Effector CD8-positive, alpha-beta T cell (primary cell): ENCODE measurements at regions not wholly inside any gene's neighbourhood (a gene's known extent, or its start where the extent isn't known, plus 50 kb on each side); places are given as distances from the start of the nearest gene placed in this dataset.
"Not testable (repeated sequence)": the region's sequence is repeated elsewhere in the genome, so short reads cannot be mapped to it uniquely, and the experiment has no call there.

ENCODE experiments used
- DNase-seq: peaks from one replicate; lab custom pipeline; 2025; lab: John Stamatoyannopoulos, UW

DNA sequence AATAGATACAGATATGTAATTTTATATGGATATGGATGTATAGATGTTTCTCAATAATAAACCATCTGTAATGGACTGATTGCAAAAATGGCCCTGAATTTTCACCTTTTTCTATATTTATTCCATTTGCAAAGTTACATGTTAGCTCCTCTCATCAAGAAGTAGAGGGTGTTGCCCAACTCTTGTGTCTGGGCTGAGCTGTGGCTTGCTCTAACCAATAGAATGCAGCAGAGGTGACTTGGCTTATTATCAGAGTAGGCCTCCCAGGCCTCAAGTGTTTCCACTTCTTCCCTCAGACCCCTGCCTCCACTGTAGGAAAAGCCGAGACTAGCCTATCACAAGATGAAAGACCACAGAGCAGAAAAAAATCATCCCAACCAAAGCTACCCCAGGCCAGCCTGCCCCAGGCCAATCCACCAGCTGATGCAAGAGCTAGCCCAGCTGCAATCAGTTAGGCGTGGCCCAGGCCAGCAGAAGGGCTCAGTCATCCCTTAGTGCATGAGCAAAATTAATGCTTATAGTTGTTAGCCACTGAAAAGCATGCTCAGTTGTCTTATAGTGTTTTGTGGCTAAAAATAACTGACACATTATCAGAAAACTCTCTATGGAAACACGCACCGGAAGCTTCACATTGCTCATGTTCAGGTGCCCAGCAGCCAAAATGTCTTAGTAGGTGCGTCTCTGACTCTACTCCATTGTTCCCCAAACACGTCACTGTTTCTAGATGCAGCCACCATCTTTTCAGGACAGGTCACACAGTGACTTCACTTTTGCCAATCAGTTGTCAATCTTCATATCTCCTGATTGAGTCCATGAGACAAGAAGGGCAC, 464.0 kb downstream of the FBXO15 start:
- no peak for DNase-seq

- no peak for DNase-seq
Measured at GRCh38 chr18:73681912-73682311, 465.7 kb downstream of the FBXO15 start.

DNA sequence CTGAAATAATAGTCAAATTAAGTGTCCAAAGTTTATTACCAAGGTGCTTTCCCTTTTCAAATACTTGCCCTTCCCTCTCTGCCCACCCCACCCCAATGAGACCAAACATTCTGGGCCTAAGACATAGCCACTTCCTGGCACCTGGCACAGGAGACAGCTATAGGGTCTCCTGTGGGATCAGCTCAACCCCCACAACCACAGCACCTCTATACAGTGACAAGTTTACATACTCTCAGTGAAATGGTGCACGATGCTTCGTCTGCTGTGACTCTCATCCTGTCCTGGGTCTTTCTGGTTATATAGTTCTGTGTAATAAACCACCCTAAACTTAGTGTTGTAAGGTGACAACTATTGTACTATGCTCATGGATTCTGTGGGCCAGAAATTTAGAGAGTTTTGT, 466.2 kb downstream of the FBXO15 start:
- DNase-seq, result no peak

- no peak for DNase-seq
Measured at GRCh38 chr18:73679941-73680712, 467.5 kb downstream of the FBXO15 start.

DNA sequence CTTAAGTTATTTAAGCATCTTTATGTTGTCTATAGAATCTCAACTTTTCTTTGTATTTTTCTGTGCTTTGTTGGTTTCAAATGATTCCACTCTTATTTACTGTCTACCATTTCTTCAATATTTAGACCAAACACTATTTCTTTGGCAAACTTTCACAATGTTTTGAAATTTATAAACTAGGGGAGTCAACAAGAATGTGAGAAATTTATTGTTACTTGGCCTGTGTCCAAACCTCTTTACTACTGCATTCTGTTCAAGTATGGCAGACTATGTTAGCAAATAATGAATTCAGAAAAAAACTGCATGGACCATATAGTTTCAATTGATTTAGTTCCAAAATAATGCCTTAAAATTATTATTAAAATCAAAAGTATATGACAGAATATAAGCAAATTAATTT, 470.2 kb downstream of the FBXO15 start:
- no peak for DNase-seq

- no peak for DNase-seq
Measured at GRCh38 chr18:73674125-73674865, 473.3 kb downstream of the FBXO15 start.

GRCh38 chr18:73671480-73671879, 476.2 kb downstream of the FBXO15 start:
- DNase-seq, result not testable (repeated sequence)

- no peak for DNase-seq
Measured at GRCh38 chr18:73670524-73670923, 477.1 kb downstream of the FBXO15 start.

- no peak for DNase-seq
Measured at GRCh38 chr18:73670039-73670438, 477.6 kb downstream of the FBXO15 start.

- no peak for DNase-seq
Measured at GRCh38 chr18:73669297-73669696, 478.3 kb downstream of the FBXO15 start.

GRCh38 chr18:73668051-73668450, 479.6 kb downstream of the FBXO15 start:
- DNase-seq, result no peak

DNA sequence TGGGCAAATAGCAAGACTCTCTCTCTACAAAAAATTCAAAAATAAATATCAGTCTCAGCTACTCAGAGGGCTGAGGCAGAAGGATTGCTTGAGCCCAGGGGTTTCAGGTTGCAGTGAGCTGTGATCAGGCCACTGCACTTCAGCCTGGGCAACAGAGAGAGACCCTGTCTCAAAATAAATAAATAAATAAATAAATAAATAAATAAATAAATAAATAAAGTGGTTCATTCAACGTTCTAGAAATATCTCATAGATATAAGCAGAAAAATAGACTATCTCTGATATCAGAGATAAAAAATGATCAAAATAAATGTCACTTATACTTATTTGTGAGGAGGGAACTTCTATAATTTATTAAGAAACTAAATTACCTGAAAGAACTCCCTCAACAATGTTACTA, 480.9 kb downstream of the FBXO15 start:
- DNase-seq, result no peak

DNA sequence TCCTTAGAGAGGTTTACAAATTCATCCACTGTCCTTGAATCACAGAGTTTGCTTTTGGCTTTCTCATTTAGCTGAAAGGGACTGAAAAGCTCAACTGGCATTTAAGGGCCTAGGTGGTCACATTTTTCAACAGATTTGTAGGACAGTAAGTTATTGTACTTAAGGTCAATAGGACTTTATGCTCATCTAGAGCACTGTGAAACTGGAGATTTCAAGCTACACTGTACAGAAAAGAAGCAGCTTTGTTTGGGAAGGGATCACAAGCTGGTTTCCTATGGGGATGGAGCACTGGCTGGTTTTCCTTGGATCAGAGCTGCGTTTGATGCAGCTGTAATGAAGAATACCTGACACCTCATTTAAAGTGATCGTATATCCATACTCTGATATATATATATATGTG, 482.7 kb downstream of the FBXO15 start:
- DNase-seq, result no peak

DNA sequence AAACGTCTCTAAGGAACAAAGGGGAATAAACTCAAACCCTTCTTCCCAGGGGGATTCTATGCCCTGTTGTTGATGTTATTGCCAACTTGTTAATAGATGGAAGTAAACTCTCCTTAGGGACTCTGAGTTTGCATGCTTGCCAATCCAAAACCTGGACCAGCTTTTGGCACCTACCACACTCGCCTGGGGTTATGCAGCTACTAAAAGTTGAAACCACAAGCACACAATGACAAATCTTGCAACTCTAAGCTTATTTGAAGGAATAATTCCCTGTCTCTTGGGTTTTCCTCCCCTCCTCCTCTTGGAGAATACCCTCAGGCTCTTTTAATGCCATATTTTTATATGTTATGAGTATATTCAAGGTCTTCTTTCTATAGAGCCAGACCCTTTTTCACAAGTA, 484.1 kb downstream of the FBXO15 start:
- DNase-seq, result no peak

DNA sequence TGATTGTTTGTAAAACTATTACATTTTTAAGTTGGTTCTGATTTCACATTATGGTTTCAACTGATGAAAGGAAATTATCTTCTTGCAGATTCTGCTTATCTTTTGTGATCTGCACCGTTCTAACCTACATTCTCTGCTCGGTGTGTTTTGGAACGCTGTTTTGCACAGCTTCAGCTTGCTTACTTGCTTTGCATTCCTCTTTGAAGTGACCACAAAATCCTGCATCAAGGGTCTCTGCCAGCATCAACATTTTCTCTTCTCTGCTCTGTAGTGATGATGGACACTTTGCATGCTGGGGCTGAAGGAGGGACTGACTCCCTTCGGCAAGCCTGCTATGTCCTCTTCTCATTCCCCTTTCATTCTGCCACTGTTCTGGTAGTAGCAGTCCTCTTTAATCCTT, 485.2 kb downstream of the FBXO15 start:
- DNase-seq, result no peak

DNA sequence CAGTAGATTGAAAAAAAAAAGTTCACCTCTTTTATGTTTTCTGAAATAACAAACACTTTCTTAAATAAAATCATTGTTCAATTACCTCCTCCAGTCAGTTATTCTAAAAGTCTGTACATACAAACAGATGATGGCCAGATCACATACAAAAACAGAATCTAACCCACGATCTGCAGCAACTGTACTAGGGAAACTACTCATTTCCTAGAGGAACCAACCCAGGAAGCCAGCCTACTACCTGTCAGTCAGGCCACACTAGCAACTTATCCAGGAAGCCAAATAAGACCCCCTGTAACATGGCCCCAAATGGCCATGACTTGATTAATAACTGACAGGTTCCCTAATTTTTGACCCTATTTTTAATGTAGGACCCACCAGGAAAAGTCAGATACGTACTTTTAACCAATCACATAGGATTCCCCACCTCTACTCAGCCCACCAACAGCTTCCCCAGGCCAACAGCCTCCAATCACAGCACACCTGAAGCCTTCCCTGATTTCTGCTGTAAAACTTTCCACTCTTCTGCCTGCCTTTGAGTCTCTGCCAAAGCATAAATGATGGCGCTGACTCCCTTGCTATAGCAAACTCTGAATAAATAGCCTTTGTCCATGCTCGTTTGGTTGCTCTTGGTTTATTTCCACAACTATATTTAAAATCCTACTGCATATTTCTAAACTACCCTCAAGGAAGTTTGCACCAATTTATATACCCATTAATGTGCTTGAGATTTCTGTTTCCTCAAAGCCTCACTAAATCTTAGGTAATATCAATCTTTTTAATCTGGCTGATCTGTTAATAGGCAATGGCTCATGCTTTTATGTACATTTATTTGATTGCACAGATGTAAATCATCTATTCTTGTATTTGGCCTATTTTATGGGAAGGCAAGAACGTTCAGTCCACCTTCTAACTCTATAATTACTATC, 486.4 kb downstream of the FBXO15 start:
- DNase-seq, result no peak

DNA sequence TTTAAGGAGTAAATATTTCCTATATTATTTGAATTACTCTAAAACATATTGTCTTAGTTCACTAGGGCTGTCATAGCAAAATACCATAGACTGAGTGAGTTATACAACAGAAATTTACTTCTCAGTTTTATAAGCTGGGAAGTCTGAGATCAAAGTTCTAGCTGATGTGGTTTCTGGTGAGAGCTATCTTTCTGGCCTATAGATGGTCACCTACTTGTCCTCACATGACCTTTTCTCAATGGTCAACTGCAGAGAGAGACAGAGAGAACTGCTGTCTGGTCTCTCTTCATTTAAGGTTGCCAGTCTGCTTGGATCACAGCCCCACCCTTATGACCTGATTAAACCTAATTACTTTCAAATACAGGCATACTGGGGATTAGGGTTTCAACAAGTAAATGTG, 490.9 kb downstream of the FBXO15 start:
- no peak for DNase-seq

GRCh38 chr18:73653827-73654226, 493.8 kb downstream of the FBXO15 start:
- no peak for DNase-seq

DNA sequence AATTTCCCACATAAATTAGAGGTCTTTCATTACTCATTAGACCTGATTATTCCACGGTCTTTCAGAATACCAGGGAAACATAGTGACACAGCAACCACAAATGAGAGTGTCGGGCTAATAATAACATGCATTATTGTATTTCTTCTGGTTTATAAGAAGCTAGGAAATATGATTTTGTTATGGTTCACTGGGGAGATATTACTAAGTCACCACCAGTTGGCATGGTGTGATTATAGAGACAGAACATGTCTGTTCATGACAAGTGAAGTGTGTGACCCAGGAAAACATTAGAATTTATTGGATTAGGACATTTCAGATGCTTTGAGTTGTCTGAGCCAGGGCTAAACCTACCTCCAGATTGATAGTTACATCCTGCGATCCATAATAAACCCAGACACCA, 494.4 kb downstream of the FBXO15 start:
- no peak for DNase-seq

GRCh38 chr18:73647391-73647790, 500.2 kb downstream of the FBXO15 start:
- DNase-seq, result no peak

DNA sequence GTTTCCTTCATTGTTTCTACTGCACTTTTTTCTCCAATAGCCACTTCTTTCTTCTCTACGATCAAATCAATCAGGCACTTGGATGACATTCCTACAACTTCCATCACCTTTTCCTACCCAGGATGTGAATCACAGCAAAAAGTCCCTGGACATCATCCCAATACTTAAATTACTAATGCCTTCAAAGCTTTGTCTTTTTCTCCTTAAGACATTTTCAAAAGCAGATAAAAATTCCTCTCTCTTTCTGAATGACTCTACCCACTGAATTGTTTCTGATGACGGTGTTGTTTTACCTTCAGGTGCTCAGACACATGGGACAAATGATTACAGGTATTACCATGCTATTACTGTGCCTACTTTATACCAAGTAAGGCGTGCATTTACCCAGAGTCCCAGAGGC, 500.9 kb downstream of the FBXO15 start:
- DNase-seq, result no peak

DNA sequence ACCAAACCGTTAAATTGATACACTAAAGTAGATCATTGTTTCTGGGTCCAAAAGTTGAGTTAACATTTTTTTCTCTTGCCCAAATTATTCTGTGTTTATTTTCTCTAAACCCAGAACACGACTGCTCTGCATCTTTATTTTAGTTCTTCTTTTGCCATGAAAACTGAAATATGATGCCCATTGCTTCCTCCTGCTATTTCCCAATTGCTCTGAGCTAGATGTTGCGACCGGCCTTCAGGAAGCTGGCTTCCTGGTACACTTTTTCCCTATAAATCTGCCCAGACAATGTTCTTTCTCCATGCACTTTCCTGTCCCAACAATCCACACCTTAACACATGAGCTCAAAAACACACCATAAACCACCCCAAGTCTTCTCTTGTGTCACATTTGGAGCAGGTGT, 501.4 kb downstream of the FBXO15 start:
- DNase-seq, result no peak
